ENCODE measurements at regions not wholly inside any gene's neighbourhood (a gene's known extent, or its start where the extent isn't known, plus 50 kb on each side); places are given as distances from the start of the nearest gene placed in this dataset.
A peak's percentile ranks its signal among the peaks of the same experiment; 100 is the strongest.

GRCh38 chr3:152644478-152644877 is 190.5 kb upstream of the P2RY1 start:
- dilution Hi-C loops (cut with MboI; ENCODE audit: extremely low pct_ligation_motif_present, low sequenced_read_pairs): no loop called here
- Histone ChIP-seq H3K9me1 (ENCODE audit: control insufficient read depth, extremely low read depth, insufficient read depth, low read length) (no peaks in the 10 kb centered on the region), H3K4me3 (ENCODE audit: control insufficient read depth in 2 of 3, extremely low read depth in 1 of 3, insufficient read depth in 2 of 3, low read depth in 1 of 3, low read length in 3 of 3) (no peak overlapping the region), H3K36me3 (ENCODE audit: control insufficient read depth in 2 of 2, extremely low read depth in 1 of 2, insufficient read depth in 2 of 2, low read length in 2 of 2) (no peaks in the 10 kb centered on the region), H3K4me2 (ENCODE audit: control insufficient read depth, extremely low read depth, insufficient read depth, low read depth, low read length) (no peak overlapping the region), H3K9ac (ENCODE audit: control insufficient read depth, extremely low read depth, insufficient read depth, low read length) (no peak overlapping the region), H3K4me1 (ENCODE audit: control insufficient read depth, extremely low read depth, insufficient read depth, low read length) (peaks cover under 1% of the 10 kb centered on the region), H2AFZ (ENCODE audit: control insufficient read depth, low read length) (no peak overlapping the region), H3K79me2 (ENCODE audit: control insufficient read depth, insufficient read depth, low read length) (no peaks in the 10 kb centered on the region), H4K20me1 (ENCODE audit: control insufficient read depth, extremely low read depth, insufficient read depth, low read length) (no peaks in the 10 kb centered on the region), H3K27ac (ENCODE audit: control insufficient read depth, insufficient read depth, low read length) (no peak overlapping the region), H3K9me3 (ENCODE audit: control insufficient read depth, low read depth, low read length) (no peaks in the 10 kb centered on the region), H3K27me3 (ENCODE audit: control insufficient read depth, extremely low read depth, insufficient read depth, low read length) (no peaks in the 10 kb centered on the region)
- TF ChIP-seq EZH2 (IDR thresholded peaks at IDR 0.05; ENCODE audit: low read length): no peak
- no peak for TF ChIP-seq CTCF (optimal IDR thresholded peaks at IDR 0.05 in 1 of 3, IDR thresholded peaks at IDR 0.05 in 1 of 3, conservative IDR thresholded peaks at IDR 0.05 in 1 of 3; ENCODE audit: extremely low read depth in 1 of 3, insufficient read depth in 2 of 3, low read length in 3 of 3)
- no peak for FAIRE-seq
- DNase-seq (ENCODE audit: low read depth, low spot score): no peak

DNA sequence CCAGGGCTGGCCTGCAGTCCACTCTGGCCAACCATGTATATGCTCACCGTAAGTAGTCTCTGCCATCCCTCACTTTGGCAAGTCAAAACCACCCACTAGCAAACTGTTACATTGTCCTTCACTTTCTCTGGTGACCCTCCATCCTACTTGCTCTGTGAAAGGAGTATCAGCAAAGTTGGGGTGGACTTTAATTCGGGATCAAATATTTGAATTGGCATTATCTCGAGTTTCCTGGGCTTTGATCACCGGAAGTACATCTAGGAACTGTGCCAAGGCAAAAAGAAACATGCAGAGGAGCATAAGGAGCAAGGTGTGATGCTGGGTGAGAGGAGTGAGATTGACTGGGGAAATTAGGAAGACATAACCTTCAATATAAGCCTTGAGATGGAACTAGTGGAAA is 188.9 kb upstream of the P2RY1 start:
- Histone ChIP-seq H3K36me3 (ENCODE audit: control insufficient read depth in 2 of 2, extremely low read depth in 1 of 2, insufficient read depth in 2 of 2, low read length in 2 of 2) (no peaks in the 10 kb centered on the region), H3K9me3 (ENCODE audit: control insufficient read depth, low read depth, low read length) (no peaks in the 10 kb centered on the region), H3K27ac (ENCODE audit: control insufficient read depth, insufficient read depth, low read length) (no peak overlapping the region), H3K9ac (ENCODE audit: control insufficient read depth, extremely low read depth, insufficient read depth, low read length) (no peak overlapping the region), H3K27me3 (ENCODE audit: control insufficient read depth, extremely low read depth, insufficient read depth, low read length) (no peaks in the 10 kb centered on the region), H3K79me2 (ENCODE audit: control insufficient read depth, insufficient read depth, low read length) (no peaks in the 10 kb centered on the region), H3K4me1 (ENCODE audit: control insufficient read depth, extremely low read depth, insufficient read depth, low read length) (no peaks in the 10 kb centered on the region), H3K9me1 (ENCODE audit: control insufficient read depth, extremely low read depth, insufficient read depth, low read length) (no peaks in the 10 kb centered on the region), H2AFZ (ENCODE audit: control insufficient read depth, low read length) (no peak overlapping the region), H4K20me1 (ENCODE audit: control insufficient read depth, extremely low read depth, insufficient read depth, low read length) (no peaks in the 10 kb centered on the region), H3K4me3 (ENCODE audit: control insufficient read depth in 2 of 3, extremely low read depth in 1 of 3, insufficient read depth in 2 of 3, low read depth in 1 of 3, low read length in 3 of 3) (no peak overlapping the region), H3K4me2 (ENCODE audit: control insufficient read depth, extremely low read depth, insufficient read depth, low read depth, low read length) (no peak overlapping the region)
- no peak for DNase-seq (ENCODE audit: low read depth, low spot score)
- TF ChIP-seq CTCF (optimal IDR thresholded peaks at IDR 0.05 in 1 of 3, IDR thresholded peaks at IDR 0.05 in 1 of 3, conservative IDR thresholded peaks at IDR 0.05 in 1 of 3; ENCODE audit: extremely low read depth in 1 of 3, insufficient read depth in 2 of 3, low read length in 3 of 3) (no peak), EZH2 (IDR thresholded peaks at IDR 0.05; ENCODE audit: low read length) (no peak)
- dilution Hi-C loops (cut with MboI; ENCODE audit: extremely low pct_ligation_motif_present, low sequenced_read_pairs): no loop called here
- FAIRE-seq: peak; percentile 20

Measured in keratinocyte (primary cell).